Suppressor macrophage treated with lipopolysaccharide for 1 hour (primary cell): ENCODE measurements at regions not wholly inside any gene's neighbourhood (a gene's known extent, or its start where the extent isn't known, plus 50 kb on each side); places are given as distances from the start of the nearest gene placed in this dataset.
A peak's percentile ranks its signal among the peaks of the same experiment; 100 is the strongest.

Experiments used
- DNase-seq, 3 donors: peaks; one replicate each; pipeline ENCODE4 v3.0.0-alpha.2; 2020 to 2022

- DNase-seq = peak; percentile 67 to 82 (median 78)
Measured at GRCh38 chrX:40267334-40268187, 169.8 kb upstream of the BCOR start.

- DNase-seq = peak; percentile 69 to 83 (median 79)
Measured at GRCh38 chrX:40266490-40267333, 169.0 kb upstream of the BCOR start.

GRCh38 chrX:40265936-40266335 lies 168.2 kb upstream of the BCOR start:
- peak in 1 of 3 donors; percentile 18 for DNase-seq

- no peak for DNase-seq
Measured at GRCh38 chrX:40263014-40263560, 165.3 kb upstream of the BCOR start.

- no peak for DNase-seq
Measured at GRCh38 chrX:40262157-40263013, 164.6 kb upstream of the BCOR start.

GRCh38 chrX:40261833-40262156 lies 164.0 kb upstream of the BCOR start:
- no peak for DNase-seq

- DNase-seq = peak; percentile 26 to 38 (median 36)
Measured at GRCh38 chrX:40260146-40260747, 162.5 kb upstream of the BCOR start.

- DNase-seq = no peak
Measured at GRCh38 chrX:40258909-40259308, 161.2 kb upstream of the BCOR start.

- no peak for DNase-seq
Measured at GRCh38 chrX:40253771-40254170, 156.0 kb upstream of the BCOR start.

GRCh38 chrX:40249582-40249981 lies 151.8 kb upstream of the BCOR start:
- no peak for DNase-seq

GRCh38 chrX:40248822-40249221 lies 151.1 kb upstream of the BCOR start:
- DNase-seq = no peak

GRCh38 chrX:40247848-40248622 lies 150.3 kb upstream of the BCOR start:
- no peak for DNase-seq

- DNase-seq = no peak
Measured at GRCh38 chrX:40247382-40247781, 149.6 kb upstream of the BCOR start.

GRCh38 chrX:40245488-40246071 lies 147.8 kb upstream of the BCOR start:
- no peak for DNase-seq

GRCh38 chrX:40244980-40245379 lies 147.2 kb upstream of the BCOR start:
- DNase-seq = no peak

GRCh38 chrX:40243755-40244515 lies 146.2 kb upstream of the BCOR start:
- no peak for DNase-seq

GRCh38 chrX:40240844-40241243 lies 143.1 kb upstream of the BCOR start:
- DNase-seq = peak; percentile 9 to 31 (median 21)

GRCh38 chrX:40237731-40238178 lies 140.0 kb upstream of the BCOR start:
- peak in 1 of 3 donors; percentile 17 for DNase-seq

GRCh38 chrX:40230646-40231045 lies 132.9 kb upstream of the BCOR start:
- DNase-seq = no peak

GRCh38 chrX:40227125-40227524 lies 129.4 kb upstream of the BCOR start:
- DNase-seq = no peak
